ENCODE measurements at regions not wholly inside any gene's neighbourhood (a gene's known extent, or its start where the extent isn't known, plus 50 kb on each side); places are given as distances from the start of the nearest gene placed in this dataset.

DNA sequence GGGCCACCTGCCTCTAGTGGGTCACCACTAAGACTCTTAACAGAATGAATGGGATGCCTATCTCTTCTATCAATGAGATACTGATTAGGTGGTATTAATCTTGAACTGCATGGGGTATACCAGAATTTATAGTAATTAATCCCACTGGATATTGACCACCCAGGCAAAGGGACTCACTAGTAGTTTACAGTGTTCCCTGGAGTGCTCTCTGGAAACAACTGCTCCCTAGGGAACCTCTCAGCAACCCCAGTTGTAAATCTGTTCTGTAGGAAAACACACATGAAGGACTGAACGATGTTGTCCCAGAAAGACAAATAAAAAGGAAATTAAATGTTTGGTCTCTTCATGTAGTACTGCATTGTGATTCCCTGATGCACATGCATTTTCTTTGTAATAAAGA is 430.5 kb downstream of the HLX start:
- TF ChIP-seq, protein P1, sequence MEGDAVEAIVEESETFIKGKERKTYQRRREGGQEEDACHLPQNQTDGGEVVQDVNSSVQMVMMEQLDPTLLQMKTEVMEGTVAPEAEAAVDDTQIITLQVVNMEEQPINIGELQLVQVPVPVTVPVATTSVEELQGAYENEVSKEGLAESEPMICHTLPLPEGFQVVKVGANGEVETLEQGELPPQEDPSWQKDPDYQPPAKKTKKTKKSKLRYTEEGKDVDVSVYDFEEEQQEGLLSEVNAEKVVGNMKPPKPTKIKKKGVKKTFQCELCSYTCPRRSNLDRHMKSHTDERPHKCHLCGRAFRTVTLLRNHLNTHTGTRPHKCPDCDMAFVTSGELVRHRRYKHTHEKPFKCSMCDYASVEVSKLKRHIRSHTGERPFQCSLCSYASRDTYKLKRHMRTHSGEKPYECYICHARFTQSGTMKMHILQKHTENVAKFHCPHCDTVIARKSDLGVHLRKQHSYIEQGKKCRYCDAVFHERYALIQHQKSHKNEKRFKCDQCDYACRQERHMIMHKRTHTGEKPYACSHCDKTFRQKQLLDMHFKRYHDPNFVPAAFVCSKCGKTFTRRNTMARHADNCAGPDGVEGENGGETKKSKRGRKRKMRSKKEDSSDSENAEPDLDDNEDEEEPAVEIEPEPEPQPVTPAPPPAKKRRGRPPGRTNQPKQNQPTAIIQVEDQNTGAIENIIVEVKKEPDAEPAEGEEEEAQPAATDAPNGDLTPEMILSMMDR (IDR thresholded peaks at IDR 0.05; ENCODE audit: insufficient read depth, low read length): no peak
- no peak for TF ChIP-seq POLR2AphosphoS5 (IDR thresholded peaks at IDR 0.05; ENCODE audit: low read depth)
- no peak for TF ChIP-seq GABPA (IDR thresholded peaks at IDR 0.05; ENCODE audit: low read depth)
